ENCODE measurements at regions not wholly inside any gene's neighbourhood (a gene's known extent, or its start where the extent isn't known, plus 50 kb on each side); places are given as distances from the start of the nearest gene placed in this dataset.

DNA sequence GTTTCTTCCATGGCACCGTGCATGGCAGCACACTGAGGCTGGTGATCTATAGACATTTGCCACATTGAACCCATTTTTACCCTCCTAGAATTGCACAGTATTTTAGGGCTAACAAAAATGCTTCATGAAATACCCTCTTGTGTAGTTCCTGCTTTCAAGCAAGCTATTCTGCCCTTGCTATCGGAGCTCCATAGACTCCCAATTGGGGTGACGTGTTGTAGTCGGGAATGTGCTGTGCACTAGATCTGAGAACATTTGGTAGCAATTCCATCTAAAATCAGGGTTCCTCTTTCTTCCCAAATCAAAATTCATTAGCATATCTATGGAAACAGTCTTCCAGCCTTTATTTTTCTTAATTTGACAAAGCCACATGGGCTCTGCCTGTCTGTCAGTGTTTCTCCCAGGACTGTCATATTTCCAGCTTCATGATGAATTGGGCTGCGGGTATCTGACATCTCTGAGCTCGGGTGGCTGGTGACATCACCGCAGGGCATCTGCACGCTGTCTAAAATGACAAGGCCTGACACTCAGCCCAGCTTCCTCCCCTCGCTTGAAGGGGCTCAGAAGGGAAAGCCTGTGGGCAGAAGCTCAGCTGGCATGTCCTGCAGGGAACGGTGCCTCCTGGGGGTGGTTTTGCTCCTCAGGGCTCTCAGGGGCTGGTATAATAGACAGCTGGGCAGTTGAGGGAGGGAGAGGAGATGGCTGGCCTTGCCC, 406.4 kb downstream of the QKI start:
- ChIA-PET CTCF (no interaction called here), POLR2A (no interaction called here)
- Mint-ChIP-seq H3K4me1 (no peaks in the 10 kb centered on the region), H3K9me3 (no peaks in the 10 kb centered on the region), H3K36me3 (ENCODE audit: low read depth) (no peaks in the 10 kb centered on the region), H3K27me3 (no peaks in the 10 kb centered on the region), H3K4me3 (no peak overlapping the region), H3K27ac (no peak overlapping the region)
- no peak for DNase-seq

DNA sequence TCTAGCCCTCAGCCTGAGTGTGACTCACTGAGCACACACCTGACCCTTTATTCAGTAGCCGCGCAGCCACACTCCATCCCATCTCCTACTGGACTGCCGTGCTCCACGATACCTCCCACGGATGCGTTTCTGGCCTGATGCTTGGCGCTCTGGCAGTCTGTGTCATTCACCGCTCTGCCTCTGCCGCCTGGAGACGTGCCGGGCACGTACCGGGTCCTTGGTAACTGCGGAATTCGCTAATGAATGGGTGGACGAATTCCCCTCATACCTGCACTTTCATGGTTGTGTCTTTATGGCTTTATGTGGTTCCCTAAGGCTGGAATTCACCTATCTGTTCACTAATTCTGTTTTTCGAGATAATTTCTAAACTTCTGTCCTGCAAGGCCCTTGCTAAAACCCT, 405.7 kb downstream of the QKI start:
- CTCF ChIA-PET = no interaction called here
- no peak for DNase-seq
- H3K4me1 Mint-ChIP-seq = no peaks in the 10 kb centered on the region
- POLR2A ChIA-PET = no interaction called here
- no peaks in the 10 kb centered on the region for H3K9me3 Mint-ChIP-seq
- H3K4me3 Mint-ChIP-seq = no peak overlapping the region
- no peaks in the 10 kb centered on the region for H3K36me3 Mint-ChIP-seq (ENCODE audit: low read depth)
- no peak overlapping the region for H3K27ac Mint-ChIP-seq
- no peaks in the 10 kb centered on the region for H3K27me3 Mint-ChIP-seq

DNA sequence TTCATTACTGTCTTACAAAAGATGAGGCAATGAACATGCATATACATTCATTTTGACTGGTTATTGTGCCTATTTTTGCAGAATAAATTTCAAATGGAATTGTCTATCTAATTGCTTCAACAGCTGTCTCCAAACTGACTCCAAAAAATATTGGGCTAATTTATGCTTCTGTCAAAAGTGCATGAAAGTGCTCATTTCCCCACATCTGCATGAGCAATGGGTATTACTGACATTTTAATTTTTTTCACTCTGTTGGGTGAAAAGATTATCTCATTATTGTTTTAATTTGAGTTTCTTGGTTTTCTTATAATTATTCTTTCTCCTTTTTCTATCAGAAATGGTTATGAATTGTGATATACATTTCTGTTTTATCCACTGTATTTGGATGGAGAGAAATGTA, 404.2 kb downstream of the QKI start:
- Mint-ChIP-seq H3K27me3 (no peaks in the 10 kb centered on the region), H3K4me3 (no peak overlapping the region), H3K36me3 (ENCODE audit: low read depth) (no peaks in the 10 kb centered on the region), H3K27ac (no peak overlapping the region), H3K4me1 (no peaks in the 10 kb centered on the region), H3K9me3 (no peaks in the 10 kb centered on the region)
- CTCF ChIA-PET = no interaction called here
- POLR2A ChIA-PET = no interaction called here
- no peak for DNase-seq

DNA sequence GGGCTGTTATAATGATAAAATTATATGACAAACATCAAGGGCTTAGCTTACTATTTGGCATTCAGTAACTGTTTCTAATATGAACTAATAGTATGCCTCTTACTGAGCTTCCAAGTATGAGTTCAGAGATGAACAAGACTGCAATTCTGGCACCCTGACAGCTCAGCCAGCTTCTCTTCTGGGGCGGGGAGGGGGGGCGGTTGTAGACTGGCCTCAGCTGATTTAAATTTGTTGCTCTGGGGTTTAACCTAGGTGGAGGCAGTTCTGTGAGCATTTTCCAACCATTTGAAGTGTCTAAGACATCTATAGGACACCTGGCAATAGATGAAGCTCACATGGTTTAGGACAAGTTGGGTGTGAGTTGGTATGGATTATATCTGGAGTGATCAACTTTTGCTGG, 401.9 kb downstream of the QKI start:
- CTCF ChIA-PET = no interaction called here
- H3K4me1 Mint-ChIP-seq = no peaks in the 10 kb centered on the region
- no peak overlapping the region for H3K4me3 Mint-ChIP-seq
- no peak for DNase-seq
- no peaks in the 10 kb centered on the region for H3K9me3 Mint-ChIP-seq
- no peaks in the 10 kb centered on the region for H3K36me3 Mint-ChIP-seq (ENCODE audit: low read depth)
- H3K27ac Mint-ChIP-seq = no peak overlapping the region
- POLR2A ChIA-PET = no interaction called here
- H3K27me3 Mint-ChIP-seq = no peaks in the 10 kb centered on the region

DNA sequence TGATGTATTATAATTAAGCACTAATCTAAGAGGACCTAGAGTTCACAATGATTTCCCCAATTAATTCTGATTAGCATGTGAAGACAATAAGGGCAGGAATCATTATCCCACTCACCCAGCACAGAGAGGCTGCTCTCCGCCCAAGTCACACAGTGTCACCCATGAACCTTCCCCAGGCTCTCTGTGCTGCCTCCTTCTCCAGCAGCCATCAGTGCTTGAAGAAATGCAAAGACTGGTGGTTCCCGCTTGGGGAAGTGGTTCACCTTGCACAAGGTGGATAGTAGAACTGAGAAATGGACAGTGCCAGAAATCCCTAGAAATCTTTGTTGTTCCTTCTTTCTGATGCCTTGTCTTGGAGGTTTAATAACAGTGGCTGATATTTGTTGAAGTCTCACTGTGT, 401.3 kb downstream of the QKI start:
- H3K36me3 Mint-ChIP-seq (ENCODE audit: low read depth) = no peaks in the 10 kb centered on the region
- H3K27ac Mint-ChIP-seq = no peak overlapping the region
- no peaks in the 10 kb centered on the region for H3K27me3 Mint-ChIP-seq
- CTCF ChIA-PET = no interaction called here
- no peaks in the 10 kb centered on the region for H3K9me3 Mint-ChIP-seq
- POLR2A ChIA-PET = no interaction called here
- H3K4me3 Mint-ChIP-seq = no peak overlapping the region
- no peak for DNase-seq
- H3K4me1 Mint-ChIP-seq = no peaks in the 10 kb centered on the region

DNA sequence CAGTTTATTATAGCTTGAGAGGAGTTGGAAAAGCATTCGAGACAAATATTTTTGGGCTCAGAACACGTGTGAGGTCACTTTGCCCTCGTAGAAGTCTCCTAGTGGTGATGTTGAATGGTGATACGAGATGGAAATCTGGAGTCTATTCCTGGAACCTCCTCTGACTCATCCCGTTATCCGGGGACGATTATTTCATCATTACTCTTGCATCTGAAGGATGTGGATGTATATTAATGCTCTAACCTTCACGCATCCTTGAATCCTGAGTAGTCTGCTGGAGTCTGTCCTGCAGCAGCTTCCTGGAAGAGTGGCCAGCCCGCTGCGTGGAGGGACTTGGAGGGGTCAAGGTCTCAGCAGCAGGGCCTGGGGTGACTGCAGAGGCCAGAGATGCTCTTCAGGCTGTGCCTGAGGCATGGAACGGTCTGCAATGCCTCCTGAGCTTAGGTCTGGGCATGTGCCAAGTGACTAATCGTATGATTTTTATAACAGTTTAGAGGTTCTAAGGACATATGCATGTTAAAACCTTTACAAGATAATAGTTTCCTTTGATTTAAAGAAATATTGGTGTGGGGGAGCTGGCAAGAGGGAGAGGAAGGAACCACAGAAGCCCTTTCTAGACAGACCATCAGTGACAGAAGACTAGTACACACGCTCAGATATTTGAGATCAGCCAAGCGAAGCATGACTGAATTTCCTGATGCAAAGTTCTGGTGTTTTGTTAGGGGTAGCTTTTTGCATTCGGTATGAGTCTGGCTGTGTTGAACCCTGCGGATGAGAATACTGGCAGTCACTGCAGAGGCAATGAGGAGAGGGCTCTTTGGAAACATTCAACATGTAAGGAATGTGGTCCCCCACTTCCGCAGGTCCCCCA, 400.2 kb downstream of the QKI start:
- Mint-ChIP-seq H3K9me3 (no peaks in the 10 kb centered on the region), H3K36me3 (ENCODE audit: low read depth) (no peaks in the 10 kb centered on the region), H3K27ac (no peak overlapping the region), H3K4me1 (no peaks in the 10 kb centered on the region), H3K4me3 (no peak overlapping the region), H3K27me3 (no peaks in the 10 kb centered on the region)
- DNase-seq = no peak
- ChIA-PET POLR2A (no interaction called here), CTCF (interaction anchor here (0.7 kb wide), 1 partner anchor 140 kb away, joined by 4 read pairs; no protein-coding TSS in a partner anchor)

DNA sequence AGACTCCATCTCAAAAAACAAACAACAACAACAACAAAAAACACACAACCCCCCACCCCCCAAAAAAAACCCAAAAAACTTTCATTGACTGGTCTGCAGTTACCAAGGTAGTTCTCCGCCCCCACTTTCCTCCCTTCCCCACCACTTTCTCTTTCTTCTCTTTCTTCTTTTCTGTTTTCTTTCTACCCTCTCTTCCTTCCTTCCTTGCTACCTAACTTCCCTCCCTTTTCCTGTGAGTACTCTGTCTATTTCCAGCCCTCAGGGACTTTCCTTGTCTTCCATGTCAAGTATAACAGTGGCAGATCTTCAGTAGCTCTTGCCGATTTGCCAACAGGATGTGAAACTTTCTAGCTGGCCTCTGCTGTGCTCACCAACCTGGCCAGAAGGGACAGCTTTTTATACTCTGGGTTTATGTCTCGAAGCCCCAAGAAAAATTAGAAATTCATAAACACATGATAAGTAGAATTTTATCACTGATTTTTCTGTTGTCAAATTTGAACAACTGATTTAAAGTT, 399.5 kb downstream of the QKI start:
- Mint-ChIP-seq H3K4me1 (no peaks in the 10 kb centered on the region), H3K36me3 (ENCODE audit: low read depth) (no peaks in the 10 kb centered on the region), H3K9me3 (no peaks in the 10 kb centered on the region), H3K4me3 (no peak overlapping the region), H3K27ac (no peak overlapping the region), H3K27me3 (no peaks in the 10 kb centered on the region)
- CTCF ChIA-PET = interaction anchor here (0.7 kb wide), 1 partner anchor 141 kb away, joined by 4 read pairs; no protein-coding TSS in a partner anchor
- no peak for DNase-seq
- POLR2A ChIA-PET = no interaction called here

DNA sequence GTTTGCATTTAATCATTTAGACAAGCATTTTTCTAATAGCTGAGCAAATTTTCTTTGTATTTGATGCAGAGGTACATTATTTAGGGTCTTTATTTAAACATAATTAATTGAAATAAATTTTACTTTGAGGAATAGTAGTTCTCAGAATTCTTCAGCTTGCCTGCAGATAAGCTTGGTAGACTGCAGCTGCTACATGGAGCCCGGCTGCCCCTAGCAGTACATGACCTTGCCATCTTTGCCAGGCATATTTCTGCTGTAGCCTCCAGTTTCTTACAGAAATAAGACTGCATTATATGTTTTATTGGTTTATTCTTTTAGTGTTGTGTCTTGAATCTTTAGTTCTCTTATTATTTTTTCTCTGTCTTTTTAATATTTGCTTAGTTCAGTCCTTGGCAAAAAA, 396.8 kb downstream of the QKI start:
- POLR2A ChIA-PET = no interaction called here
- no peaks in the 10 kb centered on the region for H3K36me3 Mint-ChIP-seq (ENCODE audit: low read depth)
- no peaks in the 10 kb centered on the region for H3K4me1 Mint-ChIP-seq
- no peaks in the 10 kb centered on the region for H3K9me3 Mint-ChIP-seq
- CTCF ChIA-PET = no interaction called here
- H3K4me3 Mint-ChIP-seq = no peak overlapping the region
- DNase-seq = no peak
- no peak overlapping the region for H3K27ac Mint-ChIP-seq
- H3K27me3 Mint-ChIP-seq = no peaks in the 10 kb centered on the region

DNA sequence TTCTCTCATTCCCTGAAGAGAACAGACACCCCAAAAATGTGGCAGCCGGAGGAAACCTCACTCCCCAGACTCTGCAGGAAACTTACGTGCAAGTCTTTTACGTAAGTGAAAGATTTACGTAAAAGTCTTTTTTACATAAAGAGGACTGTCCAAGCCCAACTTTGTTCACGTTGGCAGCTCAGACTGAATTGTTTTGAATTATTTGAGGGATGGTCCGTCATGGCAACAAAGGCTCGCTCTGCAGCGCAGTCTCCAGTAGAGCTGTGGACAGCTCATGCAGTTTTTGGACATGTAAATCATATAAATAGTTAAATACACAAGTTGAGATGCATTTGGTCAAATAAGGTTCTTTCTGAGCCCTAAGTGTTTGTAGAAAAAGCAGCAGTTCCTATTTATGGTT, 394.8 kb downstream of the QKI start:
- CTCF ChIA-PET = no interaction called here
- POLR2A ChIA-PET = no interaction called here
- H3K9me3 Mint-ChIP-seq = no peaks in the 10 kb centered on the region
- H3K36me3 Mint-ChIP-seq (ENCODE audit: low read depth) = no peaks in the 10 kb centered on the region
- no peak for DNase-seq
- peaks cover 2% of the 10 kb centered on the region for H3K27me3 Mint-ChIP-seq
- H3K4me3 Mint-ChIP-seq = no peak overlapping the region
- no peak overlapping the region for H3K27ac Mint-ChIP-seq
- H3K4me1 Mint-ChIP-seq = no peaks in the 10 kb centered on the region

DNA sequence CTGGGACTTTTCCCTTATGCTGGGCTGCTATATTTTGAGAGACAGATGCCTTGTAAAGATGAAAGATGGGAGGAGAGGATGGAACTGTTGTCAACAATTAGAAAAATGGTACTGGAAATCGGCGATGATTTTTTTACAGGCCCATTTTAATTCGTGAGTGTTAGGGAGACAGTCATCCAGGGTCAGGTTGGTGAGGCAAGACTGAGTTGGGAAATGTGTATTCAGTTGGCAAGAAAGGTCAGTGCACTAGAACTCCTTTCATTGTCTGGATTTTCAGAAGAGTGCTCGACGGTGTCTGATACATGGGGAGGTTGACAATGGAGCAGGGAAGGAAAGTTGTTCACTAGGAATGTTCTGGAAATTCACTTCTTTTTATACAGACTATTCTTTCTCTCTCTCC, 394.4 kb downstream of the QKI start:
- peaks cover 2% of the 10 kb centered on the region for H3K27me3 Mint-ChIP-seq
- ChIA-PET POLR2A (no interaction called here), CTCF (no interaction called here)
- H3K27ac Mint-ChIP-seq = no peak overlapping the region
- H3K4me3 Mint-ChIP-seq = no peak overlapping the region
- no peaks in the 10 kb centered on the region for H3K36me3 Mint-ChIP-seq (ENCODE audit: low read depth)
- no peaks in the 10 kb centered on the region for H3K4me1 Mint-ChIP-seq
- DNase-seq = no peak
- no peaks in the 10 kb centered on the region for H3K9me3 Mint-ChIP-seq

DNA sequence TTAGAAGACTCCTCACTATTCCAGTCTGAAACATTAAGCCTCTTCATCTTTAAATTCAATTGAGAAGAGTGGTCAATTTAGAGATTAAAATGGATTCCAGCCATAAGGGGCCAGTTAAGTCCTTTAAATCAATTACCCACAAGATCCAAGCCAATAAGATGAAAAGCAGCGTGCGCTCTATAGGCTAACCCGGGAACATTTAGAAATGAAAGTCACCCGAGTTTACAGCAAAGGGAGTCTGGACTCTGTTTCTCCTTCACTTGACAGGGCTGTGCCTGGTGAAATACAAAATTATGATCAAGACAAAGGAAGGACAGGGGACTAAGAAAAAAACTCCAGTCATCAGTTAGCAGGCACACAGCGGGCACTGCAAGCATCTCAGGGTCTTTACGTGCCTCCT, 393.7 kb downstream of the QKI start:
- Mint-ChIP-seq H3K36me3 (ENCODE audit: low read depth) (no peaks in the 10 kb centered on the region), H3K4me1 (no peaks in the 10 kb centered on the region), H3K9me3 (no peaks in the 10 kb centered on the region), H3K27me3 (peaks cover 2% of the 10 kb centered on the region), H3K27ac (no peak overlapping the region), H3K4me3 (no peak overlapping the region)
- DNase-seq = no peak
- ChIA-PET CTCF (no interaction called here), POLR2A (no interaction called here)

DNA sequence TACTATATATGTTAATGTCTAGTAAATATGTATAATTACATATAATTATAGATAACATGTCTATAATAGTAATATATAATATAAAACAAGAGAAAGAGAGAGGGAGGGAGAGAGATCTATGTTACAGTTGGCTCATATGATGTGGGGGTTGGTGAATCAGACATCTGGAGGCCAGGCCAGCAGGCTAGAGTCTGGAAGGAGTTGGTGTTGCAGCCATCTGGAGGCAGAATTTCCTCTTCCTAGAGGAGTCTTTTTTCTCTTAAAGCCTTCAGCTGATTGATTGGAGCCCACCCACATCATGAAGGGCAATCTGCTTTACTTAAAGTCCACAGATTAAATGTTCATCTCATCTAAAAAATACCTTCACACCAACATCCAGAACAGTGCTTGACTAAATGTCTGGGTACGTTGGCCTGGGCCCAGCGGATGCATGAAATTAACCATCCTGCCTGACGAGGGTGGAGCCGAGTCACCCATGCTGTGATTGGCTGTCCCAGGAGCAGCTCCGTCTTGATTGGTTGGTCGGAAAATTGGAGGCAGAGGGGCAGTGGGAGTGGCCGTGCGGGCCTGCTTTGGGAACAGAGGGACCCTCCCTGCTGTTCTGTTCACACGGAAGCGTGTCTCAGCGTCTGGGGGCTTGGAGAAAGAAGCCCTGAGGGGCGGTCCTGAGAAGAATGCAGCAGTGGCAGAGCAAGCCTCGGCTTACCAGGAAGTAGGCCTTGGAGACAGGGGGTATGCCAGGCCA, 392.4 kb downstream of the QKI start:
- no peaks in the 10 kb centered on the region for H3K9me3 Mint-ChIP-seq
- ChIA-PET CTCF (no interaction called here), POLR2A (no interaction called here)
- no peaks in the 10 kb centered on the region for H3K36me3 Mint-ChIP-seq (ENCODE audit: low read depth)
- no peaks in the 10 kb centered on the region for H3K4me1 Mint-ChIP-seq
- H3K27ac Mint-ChIP-seq = no peak overlapping the region
- H3K4me3 Mint-ChIP-seq = no peak overlapping the region
- peaks cover 4% of the 10 kb centered on the region for H3K27me3 Mint-ChIP-seq
- DNase-seq = no peak

DNA sequence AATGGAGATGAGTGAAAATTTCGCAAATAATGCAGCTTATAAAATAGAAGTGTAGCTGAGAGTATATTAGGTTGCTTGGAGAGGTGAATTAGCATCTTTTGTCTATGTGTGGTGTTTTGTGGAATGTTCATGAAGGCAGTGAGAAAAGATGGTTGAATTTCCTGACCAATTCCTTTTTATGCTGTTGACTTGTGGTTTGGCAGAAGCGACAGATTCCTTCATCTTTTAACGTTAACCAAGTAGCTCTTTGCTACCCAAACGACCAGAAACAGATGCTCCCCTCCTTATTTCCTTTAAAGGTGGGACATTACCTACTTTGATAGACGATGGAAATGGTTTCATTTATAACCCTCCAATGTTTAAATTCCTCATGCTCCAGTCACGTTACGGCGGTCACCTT, 390.5 kb downstream of the QKI start:
- ChIA-PET CTCF (no interaction called here), POLR2A (no interaction called here)
- Mint-ChIP-seq H3K4me1 (no peaks in the 10 kb centered on the region), H3K27ac (no peak overlapping the region), H3K4me3 (no peak overlapping the region), H3K27me3 (peaks cover 4% of the 10 kb centered on the region), H3K9me3 (no peaks in the 10 kb centered on the region), H3K36me3 (ENCODE audit: low read depth) (no peaks in the 10 kb centered on the region)
- DNase-seq = no peak
